T-helper 1 cell (primary cell): ENCODE measurements at regions not wholly inside any gene's neighbourhood (a gene's known extent, or its start where the extent isn't known, plus 50 kb on each side); places are given as distances from the start of the nearest gene placed in this dataset.
"Not testable (repeated sequence)": the region's sequence is repeated elsewhere in the genome, so short reads cannot be mapped to it uniquely, and the experiment has no call there.

Experiments
- DNase-seq, 5 donors: peaks; one replicate each; pipeline ENCODE4 v3.0.0-alpha.2; 2012 to 2020

DNA sequence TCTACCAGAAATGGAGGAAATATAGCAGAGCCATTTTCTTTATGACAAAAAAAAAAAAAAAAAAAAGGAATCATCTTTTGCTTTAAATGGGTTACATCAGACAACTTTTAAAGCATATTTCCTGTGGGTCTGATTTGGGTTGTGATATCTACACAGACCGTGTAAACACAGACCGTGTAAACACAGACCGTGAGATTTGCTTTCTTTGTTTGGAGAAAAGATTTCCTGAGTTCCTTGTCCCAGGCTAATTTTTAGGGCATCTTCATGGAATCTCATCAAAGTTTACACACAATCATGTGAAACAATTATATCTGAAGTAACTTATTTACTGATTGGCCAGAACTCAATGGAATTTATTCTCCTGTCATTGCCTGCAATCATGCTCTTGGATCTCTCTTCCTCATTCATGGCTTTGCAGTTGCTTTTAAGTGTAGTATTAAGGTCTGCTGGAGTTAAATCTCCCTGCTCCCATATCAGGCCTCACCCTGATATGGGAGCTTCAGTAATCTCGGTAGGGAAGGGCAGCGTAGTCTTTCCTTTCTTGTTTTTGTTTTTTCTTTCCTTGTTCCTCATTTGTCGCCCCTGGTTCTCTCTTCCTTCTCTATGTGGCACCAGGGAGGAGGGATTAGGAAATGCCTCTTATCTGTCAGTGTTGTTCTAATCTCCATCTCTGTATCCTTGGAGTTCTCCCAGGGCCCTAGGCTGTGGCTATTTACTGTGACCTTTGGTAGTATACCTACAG lies 248.6 kb upstream of the JADE1 start:
- no peak for DNase-seq

DNA sequence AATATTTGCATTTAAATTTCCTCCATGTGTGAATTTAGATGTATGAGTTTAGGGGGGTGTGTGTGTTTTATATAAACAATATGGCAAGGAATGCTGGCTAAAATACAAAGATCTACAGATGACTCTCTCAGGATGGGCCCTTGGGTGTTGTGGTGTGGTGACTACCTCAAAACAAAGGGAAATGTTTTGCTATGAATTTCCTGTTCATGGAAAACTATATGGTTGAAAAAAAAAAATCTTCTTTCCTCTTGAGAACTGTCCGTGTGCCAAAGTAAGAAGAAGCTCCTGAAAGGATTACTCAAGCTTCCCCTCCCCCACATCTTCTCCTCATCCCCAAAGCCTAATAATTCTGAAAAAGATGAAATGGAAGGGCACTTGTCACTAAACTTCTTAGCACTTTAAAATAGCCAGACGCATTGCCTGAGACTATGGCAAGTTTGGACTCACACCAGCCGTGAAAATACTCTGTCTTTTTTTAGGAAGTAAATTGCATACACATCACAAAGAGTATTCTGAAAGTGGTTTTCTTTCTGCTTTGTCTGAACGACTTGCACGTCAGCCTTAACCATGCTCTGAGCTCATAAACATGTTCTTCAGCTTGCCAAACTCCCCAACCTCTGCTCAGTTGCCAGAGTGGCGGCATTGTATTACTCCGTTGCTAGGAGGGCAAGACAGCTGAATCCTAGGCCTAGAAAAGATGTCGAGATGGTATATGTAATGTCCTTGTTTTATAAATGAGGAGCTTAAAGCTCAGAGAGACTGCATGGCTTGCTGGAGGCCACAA lies 250.4 kb upstream of the JADE1 start:
- DNase-seq: no peak

DNA sequence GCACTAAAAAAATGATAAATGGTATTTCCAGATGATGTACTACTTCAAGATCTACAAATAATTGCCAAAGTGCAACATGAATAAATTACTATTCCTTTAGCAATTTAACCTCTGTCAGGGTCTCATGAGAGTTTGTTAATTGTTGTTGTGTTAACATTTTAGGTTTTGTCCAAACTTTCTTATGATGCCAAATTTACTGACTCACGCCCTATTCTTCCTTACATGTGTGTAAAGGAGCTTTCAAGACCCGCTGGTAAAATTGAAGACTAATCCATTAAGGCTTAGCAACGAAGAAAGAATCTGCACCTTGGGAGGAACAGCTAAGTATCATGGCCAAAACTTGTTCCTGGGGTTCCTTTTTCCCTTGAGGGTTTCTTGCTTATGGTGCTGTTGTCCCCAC lies 252.7 kb upstream of the JADE1 start:
- DNase-seq: no peak

DNA sequence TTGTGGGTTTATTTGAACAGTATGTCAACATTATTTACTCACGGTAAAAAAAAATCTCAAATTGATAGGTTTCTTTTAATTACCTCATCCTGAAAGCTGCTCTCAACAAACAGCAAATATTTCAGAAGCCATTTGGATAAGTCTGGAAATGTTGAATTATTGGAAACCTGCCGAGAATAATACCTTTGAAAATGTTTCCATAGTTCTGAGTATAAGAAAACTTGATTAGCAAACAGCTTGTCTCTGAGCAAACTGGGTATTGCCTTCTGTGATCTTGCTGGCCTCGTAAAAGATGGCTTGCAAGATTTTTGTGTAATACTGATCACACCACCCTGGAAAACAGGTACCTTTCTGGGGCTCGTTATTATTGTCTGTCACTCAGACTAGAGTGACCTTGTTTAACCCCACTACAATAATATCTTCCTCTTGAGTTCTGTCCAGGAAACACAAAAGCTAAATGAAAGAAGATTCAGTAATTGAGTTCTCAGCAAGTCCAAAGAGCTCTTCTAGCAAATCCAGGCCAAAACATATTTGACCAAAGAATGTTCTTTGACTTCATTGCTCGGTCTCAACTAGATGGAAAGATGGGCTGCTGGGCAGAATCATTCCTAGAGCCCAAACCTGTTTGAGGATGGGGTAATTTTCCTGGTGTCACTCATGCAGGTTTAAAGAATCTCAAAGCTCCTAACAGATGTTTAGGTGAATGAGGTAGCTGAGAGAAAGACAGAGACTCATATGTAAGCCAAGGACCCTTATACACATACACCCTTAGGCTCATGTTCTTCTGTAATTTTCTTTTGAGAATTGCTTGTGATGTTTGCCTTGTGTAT lies 255.6 kb upstream of the JADE1 start:
- DNase-seq: no peak

DNA sequence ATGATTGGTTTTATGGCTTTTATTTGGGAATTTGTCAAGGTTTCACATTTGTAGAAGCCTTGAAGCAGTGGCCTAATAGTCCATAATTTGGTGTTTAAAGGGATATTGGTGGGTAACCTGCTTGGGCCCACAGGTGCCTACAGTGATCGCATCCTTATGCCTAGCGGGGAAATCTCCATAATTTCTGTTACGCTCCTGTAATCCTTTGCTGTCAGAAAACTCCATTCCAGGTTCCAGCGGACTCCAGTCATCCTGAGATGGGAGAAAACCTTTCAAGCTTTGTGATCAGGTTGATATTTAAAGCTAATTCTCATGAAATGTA lies 257.0 kb upstream of the JADE1 start:
- no peak for DNase-seq

DNA sequence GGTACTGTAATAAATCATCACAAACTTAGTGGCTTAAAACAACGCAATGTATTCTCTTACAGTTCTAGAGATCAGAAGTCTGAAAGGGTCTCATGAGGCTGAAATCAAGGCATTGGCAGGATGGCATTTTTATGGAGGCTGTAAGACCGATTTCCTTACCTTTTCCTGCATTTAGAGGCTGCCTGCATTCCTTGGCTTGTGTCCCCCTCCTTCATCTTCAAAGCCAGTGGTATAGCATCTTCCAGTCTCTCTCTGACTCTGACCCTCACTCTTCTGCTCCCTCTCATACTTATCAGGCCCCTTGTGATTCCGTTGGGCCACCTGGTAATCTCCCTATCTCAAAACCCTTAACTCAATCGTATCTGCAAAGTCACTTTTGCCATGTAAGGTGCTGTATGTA lies 258.2 kb upstream of the JADE1 start:
- DNase-seq: no peak

DNA sequence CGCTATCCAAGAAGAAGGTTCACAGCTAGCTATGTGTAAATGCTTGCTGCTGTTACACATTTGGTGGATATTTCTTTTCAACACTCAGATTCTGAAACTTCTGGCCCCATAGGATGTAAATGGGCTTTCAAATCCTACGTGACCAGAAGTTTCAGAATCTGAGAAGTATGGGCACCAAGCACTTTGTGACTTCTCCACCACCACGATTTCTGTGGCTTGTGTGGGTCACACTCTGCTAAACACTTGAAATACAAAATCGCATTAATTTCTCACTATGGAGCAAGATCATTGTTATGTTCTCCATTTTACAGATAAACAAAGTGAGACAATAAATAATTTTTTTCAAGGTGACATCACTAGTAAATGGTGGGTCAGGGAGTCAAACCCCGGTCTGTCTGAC lies 259.4 kb upstream of the JADE1 start:
- DNase-seq: no peak

DNA sequence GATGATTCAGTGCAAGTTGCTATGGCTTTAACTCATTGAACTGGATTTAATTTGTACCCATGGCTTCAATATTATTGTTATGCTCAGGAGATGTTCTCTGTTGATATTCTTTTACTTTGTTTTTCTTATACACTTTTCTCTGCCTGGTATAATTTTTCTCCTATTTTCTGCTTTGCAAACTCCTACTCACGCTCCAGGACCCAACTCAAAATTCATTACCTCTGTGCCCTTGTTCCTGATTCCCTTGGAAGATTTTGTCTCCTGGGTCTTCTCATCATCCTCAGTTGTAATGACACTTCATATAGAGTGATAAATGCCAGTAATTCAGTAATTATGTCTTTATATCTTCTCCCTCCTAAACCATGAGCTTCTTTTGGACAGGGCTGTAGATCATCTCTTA lies 259.9 kb upstream of the JADE1 start:
- DNase-seq: no peak

DNA sequence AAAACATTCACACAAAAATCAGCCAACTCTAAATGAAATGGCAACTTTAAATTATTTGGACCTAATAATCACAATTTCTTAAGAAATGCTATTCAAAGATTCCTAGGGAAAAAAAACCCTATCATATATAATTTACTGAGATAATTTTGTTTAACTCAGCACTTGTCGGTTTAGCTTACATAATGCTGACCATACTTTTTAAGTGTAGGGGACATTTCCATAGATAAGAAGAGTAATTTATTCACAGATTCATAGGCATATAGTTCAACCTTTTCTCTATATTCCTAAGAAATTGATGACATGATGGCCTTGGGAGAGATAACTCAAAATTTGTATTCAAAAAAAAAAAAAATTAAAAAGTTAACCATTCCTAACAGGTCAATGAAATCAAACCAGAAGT lies 260.8 kb upstream of the PGRMC2 start:
- no peak for DNase-seq

DNA sequence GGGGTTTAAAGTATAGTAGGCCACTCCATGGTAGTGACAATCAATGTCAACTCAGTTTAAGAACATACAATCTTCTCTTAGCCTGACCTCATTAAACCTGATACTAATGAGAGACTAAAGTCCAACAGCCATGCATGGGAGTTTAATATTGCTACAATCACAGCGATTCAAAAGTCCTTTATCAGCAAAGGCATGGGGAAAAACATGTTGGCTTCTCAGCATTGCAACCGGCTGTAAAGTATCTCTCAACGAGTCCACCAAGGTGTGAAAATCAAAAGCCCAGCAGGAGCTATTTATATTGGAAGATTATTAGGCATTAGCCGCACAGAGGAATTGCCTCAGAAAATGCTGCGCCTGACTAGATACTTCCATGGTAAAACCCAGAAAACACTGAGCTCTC lies 256.7 kb upstream of the PGRMC2 start:
- no peak for DNase-seq

DNA sequence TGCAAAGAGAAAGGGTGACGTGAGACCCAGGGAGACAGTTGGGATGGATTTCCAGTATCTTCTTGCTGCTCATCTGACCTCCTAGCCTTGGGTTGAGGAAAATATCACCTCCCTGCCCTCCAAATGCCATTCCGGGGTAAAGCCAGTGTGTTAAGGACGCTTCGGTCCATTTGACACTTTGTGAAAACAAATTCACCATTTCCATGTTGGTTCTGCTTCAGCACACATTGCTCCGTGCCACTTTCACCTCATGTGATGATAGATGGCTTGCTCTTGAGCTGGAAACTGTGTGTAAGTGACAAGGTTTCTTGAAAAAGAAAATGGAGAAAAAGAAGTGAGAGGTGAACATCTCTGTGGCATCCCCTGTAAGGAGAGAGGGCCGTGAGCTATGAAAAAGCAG lies 256.1 kb upstream of the PGRMC2 start:
- no peak for DNase-seq

DNA sequence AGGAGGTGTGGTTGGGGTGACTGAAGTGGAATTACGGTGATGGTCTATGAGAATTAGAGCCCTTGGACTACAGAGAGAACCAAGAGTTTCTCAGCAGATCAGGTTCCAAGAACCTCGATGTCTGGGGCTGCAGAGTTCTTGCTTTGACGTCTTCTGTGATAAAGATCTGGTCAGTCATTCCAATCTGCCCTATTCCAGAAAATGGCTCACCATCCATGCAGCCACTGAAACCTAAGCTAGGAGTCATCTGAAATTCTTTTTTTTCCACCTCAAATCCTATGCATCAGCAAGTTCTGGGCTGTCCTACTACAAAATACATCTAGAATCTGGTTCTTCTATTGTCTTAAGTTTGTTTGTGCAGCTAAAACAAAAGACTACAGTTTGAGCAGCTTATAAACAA lies 254.4 kb upstream of the PGRMC2 start:
- DNase-seq: no peak

DNA sequence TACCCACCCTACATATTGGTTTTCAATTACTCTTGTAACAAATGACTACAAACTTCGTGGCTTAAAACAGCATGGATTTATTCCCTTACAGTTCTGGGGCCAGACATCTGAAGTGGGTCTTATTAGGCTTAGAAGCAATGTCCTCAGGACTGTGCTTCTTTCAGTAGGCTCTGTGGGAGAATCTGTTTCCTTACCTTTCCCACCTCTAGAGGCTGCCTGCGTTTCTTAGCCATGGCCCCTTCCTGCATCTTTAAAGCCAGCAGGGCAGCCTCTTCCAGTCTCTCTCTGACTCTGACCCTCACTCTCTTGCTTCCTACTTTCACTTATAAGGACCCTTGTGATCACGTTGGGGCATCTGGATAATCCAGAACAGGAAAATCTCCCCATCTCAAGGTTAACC lies 252.5 kb upstream of the PGRMC2 start:
- DNase-seq: no peak

DNA sequence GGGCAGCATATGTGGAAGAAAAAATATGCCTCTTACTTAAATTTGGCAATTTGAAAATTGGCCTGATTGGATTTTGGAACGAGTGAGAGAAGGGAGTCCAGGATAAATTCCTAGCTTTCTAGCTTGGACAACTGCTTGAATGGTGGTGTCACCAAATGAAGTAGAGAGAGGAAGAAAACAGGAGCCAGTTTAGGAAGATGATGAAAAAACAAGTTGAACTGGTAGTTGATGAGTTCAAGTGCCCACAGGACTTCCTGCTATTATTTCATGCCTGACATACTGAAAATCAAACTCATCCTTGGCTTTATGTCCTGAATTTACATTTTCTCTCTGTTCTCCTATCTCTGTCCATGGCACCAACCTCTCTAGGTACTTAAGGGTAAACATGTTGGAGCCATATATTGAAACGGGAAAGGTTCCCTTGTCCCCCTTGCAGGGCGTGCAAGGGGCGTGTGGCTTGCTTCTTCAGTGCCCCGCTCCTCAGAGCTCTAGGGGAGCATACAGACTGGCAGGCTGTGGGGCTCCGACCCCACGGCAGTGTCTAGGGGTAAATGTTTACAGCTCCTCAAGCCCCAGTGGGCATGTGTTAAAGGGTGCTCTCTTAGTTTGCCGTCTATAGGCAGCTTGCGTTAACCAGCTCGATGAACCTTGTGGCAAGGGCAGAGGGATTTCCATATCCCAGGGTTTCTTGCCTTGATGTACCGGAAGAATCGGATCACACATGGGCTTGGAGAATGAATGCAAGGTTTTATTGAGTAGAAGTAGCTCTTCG lies 250.7 kb upstream of the PGRMC2 start:
- DNase-seq: no peak

DNA sequence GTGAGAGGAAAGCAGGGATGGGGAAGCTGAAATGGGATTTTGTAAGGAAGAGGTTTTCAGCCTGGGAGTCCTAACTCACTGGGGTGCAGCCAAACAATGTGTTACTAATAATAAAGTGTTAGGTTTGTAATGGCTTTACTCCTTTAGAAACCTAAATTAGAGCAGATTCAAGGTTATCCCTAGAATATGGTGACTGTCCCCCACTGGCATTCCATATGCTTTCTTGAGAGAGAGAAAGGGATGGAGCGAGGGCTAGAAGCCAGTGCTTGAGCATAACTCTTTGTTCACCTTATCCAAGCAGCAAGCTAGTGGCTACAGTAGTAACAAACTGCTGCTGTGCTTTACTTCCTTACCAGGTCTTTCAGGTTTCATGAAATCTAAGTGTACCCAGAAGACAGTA lies 249.1 kb upstream of the PGRMC2 start:
- DNase-seq: no peak

DNA sequence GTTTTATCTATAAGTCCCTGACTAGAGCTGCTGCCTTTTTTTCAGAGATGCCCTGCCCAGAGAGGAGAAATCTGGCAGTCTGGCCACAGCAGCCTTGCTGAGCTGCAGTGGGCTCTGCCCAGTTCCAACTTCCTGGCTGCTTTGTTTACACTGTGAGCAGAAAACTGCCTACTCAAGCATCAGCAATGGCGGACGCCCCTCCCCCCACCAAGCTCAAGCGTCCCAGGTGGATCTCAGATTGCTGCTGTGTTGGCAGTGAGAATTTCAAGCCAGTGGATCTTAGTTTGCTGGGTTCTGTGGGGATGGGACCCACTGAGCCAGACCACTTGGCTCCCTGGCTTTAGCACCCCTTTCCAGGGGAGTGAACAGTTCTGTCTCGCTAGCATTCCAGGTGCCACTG lies 247.9 kb upstream of the PGRMC2 start:
- not testable (repeated sequence) for DNase-seq

DNA sequence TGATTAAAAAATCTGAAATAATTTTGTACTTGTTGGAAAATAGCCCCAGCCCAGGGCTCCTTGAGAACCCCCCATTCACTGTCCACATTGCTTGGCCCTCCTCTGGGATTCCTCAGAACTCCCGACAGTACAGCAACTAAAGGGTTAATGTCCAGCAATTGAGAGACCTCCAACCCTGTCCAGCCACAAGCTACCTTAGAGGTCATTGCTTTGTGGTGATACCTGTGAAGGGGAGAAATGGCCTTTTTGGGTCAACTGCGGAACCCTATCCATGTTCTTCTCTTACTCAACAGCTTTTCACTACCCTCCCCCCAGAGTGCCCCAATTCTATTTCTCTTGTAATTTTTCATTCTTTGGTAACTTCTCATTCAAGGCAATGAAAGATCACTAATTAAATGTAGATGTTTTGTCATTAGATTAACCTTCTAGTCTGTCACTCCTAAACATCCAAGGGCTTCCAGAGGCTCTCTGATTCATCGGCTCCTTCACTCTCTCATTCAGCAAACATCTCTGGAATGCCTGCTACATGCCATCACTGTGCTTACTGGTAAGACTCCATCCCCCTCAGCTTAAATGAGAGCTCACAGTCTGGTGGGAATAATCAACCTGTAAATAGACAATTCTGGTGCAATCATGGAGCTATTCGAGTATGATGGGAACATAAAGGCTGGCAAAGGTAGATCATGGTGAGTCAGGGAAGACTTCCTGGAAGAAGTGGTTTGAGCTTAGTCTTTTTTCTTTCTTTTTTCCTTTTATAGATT lies 241.4 kb upstream of the PGRMC2 start:
- no peak for DNase-seq

DNA sequence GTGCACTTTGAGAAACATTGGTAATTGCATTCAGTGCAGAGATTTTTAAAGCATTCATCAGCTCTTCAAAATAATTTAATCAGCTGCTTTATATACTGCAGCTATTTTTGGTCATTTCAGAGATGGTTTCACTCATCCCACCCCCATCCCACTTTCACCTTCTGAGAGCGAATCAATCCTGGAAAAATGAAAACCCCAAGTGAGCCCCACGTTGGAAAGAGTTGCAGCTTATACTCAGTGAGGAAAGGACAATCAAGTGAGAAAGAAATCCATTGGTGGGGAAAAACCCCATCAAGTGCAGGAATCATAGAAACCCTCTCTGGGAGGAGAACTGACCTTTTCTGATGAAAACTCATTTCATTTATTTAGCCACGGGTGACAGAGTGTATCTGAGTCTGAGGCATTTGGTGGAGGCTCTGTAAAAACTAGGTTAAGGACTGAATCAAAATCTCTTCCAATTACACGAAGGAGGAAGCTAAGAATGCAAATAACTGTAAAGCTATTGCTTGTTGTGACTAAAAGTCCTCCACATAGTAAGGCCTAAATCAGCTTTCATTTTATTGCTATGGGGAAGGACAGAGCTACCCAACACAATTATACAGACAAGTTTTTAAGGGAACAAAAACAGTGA lies 240.4 kb upstream of the PGRMC2 start:
- no peak for DNase-seq

DNA sequence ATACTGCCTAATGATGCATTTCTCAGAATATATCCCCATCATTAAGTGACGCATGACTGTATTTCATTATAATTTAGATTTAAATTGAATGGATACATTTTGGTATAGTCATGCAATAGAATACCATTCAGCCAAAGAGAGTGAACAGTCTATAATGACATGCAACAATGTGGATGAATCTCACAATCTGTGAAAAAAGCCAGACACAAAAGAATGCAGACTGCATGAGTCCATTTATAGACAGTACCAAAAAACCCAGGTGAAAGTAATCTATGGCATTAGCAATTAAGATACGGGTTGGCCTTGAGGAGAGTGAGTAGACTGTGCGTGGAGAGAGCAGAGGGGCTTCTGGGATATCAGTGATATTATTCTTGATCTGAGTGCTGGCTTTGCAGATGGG lies 239.7 kb upstream of the PGRMC2 start:
- DNase-seq: no peak

DNA sequence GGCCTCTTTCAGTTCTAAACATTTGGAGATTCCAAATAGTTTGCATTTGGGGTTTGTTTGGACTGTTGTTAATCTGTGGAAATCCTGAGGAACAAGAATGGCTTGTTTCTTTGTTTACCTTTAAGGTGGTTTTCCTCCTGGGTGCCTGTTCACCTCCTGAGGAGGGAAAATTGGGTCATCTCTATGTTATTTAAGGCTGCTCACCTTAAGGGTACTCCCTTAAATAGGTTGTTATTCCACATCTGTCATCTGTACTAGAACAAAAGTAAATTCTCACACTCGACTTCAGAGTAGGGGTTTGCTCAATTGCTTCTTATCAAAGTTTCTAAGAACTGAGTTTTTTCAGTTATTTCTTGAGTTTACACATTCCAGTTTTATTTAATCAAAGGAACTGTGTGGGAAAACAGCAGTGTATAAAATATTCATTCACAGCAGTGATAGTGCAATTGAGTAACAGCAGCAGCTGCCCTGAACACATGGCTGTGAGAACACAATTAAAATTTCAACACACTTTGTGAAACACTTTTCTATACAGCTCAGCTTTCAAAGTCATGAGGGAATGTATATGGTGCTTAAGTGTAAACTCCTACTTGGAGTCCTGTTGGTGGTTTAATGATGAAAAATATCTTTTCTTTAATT lies 238.5 kb upstream of the PGRMC2 start:
- DNase-seq: no peak

DNA sequence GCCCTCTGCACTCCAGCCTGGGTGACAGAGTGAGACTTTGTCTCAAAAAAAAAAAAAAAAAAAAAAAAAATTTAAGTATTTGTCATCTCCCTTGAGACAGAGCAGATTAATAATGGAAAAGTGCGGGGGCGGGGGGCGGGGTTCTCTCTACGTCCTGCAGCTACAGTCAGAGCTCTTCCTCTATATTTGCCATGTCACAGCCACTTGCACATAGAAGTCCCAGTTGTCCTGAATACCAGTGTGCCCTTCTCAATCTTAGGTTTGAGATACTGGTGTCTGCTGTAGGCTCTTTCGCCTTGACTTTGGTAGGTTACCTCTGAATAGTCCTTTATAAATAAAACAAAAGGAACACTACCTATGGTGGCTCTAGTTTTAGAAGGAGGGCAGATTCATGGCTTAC lies 237.8 kb upstream of the PGRMC2 start:
- no peak for DNase-seq
